ENCODE measurements at regions not wholly inside any gene's neighbourhood (a gene's known extent, or its start where the extent isn't known, plus 50 kb on each side); places are given as distances from the start of the nearest gene placed in this dataset.
"Not testable (repeated sequence)": the region's sequence is repeated elsewhere in the genome, so short reads cannot be mapped to it uniquely, and the experiment has no call there.

GRCh38 chr6:4412488-4412887, 277.1 kb upstream of the ECI2 start:
- no peak for TF ChIP-seq CTCF (IDR thresholded peaks at IDR 0.05; ENCODE audit: borderline replicate concordance, insufficient read depth, low read depth, low read length)
- no peak overlapping the region for H3K4me3 ChIP-seq (ENCODE audit: low read depth, low read length)

- H3K4me3 ChIP-seq (ENCODE audit: low read depth, low read length), result no peak overlapping the region
- TF ChIP-seq CTCF (IDR thresholded peaks at IDR 0.05; ENCODE audit: borderline replicate concordance, insufficient read depth, low read depth, low read length), result no peak
These were observed 276.7 kb upstream of the ECI2 start for GRCh38 chr6:4412077-4412476.

GRCh38 chr6:4407710-4408109, 272.3 kb upstream of the ECI2 start:
- not testable (repeated sequence) for H3K4me3 ChIP-seq (ENCODE audit: low read depth, low read length)

GRCh38 chr6:4405621-4406212, 270.3 kb upstream of the ECI2 start:
- no peak for TF ChIP-seq CTCF (IDR thresholded peaks at IDR 0.05; ENCODE audit: borderline replicate concordance, insufficient read depth, low read depth, low read length)
- no peak overlapping the region for H3K4me3 ChIP-seq (ENCODE audit: low read depth, low read length)

GRCh38 chr6:4404415-4404814, 269.0 kb upstream of the ECI2 start:
- no peak overlapping the region for H3K4me3 ChIP-seq (ENCODE audit: low read depth, low read length)
- no peak for TF ChIP-seq CTCF (IDR thresholded peaks at IDR 0.05; ENCODE audit: borderline replicate concordance, insufficient read depth, low read depth, low read length)

- no peak for TF ChIP-seq CTCF (IDR thresholded peaks at IDR 0.05; ENCODE audit: borderline replicate concordance, insufficient read depth, low read depth, low read length)
- no peak overlapping the region for H3K4me3 ChIP-seq (ENCODE audit: low read depth, low read length)
These were observed 268.5 kb upstream of the ECI2 start for GRCh38 chr6:4403828-4404227.

- no peak for TF ChIP-seq CTCF (IDR thresholded peaks at IDR 0.05; ENCODE audit: borderline replicate concordance, insufficient read depth, low read depth, low read length)
- H3K4me3 ChIP-seq (ENCODE audit: low read depth, low read length), result no peak overlapping the region
These were observed 267.8 kb upstream of the ECI2 start for GRCh38 chr6:4403023-4403752.

All from GM12875 (cell line).